HFFc6 (cell line): ENCODE measurements at regions not wholly inside any gene's neighbourhood (a gene's known extent, or its start where the extent isn't known, plus 50 kb on each side); places are given as distances from the start of the nearest gene placed in this dataset.

Experiments used
- DNase-seq: peaks from one replicate; pipeline ENCODE4 v3.0.0-alpha.2; 2018
- H3K27ac Mint-ChIP-seq: 2 replicates; pipeline ENCODE4 v1.8.0; 2020; ENCODE audit warnings: mild to moderate bottlenecking, mixed read lengths
- H3K27me3 Mint-ChIP-seq: 2 replicates; pipeline ENCODE4 v1.8.0; 2021; ENCODE audit warnings: mild to moderate bottlenecking, moderate library complexity, mixed read lengths; ENCODE audit not compliant: insufficient read depth
- H3K36me3 Mint-ChIP-seq: 2 replicates; pipeline ENCODE4 v1.8.0; 2021; ENCODE audit warnings: low read depth, mixed read lengths
- H3K4me1 Mint-ChIP-seq: 2 replicates; pipeline ENCODE4 v1.8.0; 2020; ENCODE audit warnings: low read depth, mixed read lengths
- H3K4me3 Mint-ChIP-seq: 2 replicates; pipeline ENCODE4 v1.8.0; 2020; ENCODE audit warnings: mild to moderate bottlenecking, moderate library complexity, mixed read lengths
- H3K9me3 Mint-ChIP-seq: 2 replicates; pipeline ENCODE4 v1.8.0; 2020; ENCODE audit warnings: mild to moderate bottlenecking, mixed read lengths
- CTCF ChIP-seq: fragments of 200-600 bp; sonication (generic); IDR thresholded peaks from 2 replicates; pipeline ENCODE4 v1.5.0; 2021; ENCODE audit warnings: antibody characterized with exemption, mild to moderate bottlenecking

- H3K36me3 Mint-ChIP-seq = no peaks in the 10 kb centered on the region
- H3K4me1 Mint-ChIP-seq = no peaks in the 10 kb centered on the region
- H3K27me3 Mint-ChIP-seq = no peaks in the 10 kb centered on the region; the same call in none of the 2 replicates
- no peak for DNase-seq
- no peak overlapping the region for H3K4me3 Mint-ChIP-seq
- no peak for TF ChIP-seq CTCF
- H3K27ac Mint-ChIP-seq = no peak overlapping the region
- no peaks in the 10 kb centered on the region for H3K9me3 Mint-ChIP-seq
Observed at GRCh38 chr3:8283193-8283592, 218.4 kb upstream of the LMCD1 start.

- Mint-ChIP-seq H3K4me1 (no peaks in the 10 kb centered on the region), H3K36me3 (no peaks in the 10 kb centered on the region)
Observed at GRCh38 chr3:8286086-8286485, 215.5 kb upstream of the LMCD1 start.

GRCh38 chr3:8286749-8287148, 214.9 kb upstream of the LMCD1 start:
- Mint-ChIP-seq H3K4me3 (no peak overlapping the region), H3K27me3 (no peaks in the 10 kb centered on the region; the same call in none of the 2 replicates), H3K36me3 (no peaks in the 10 kb centered on the region), H3K9me3 (no peaks in the 10 kb centered on the region), H3K4me1 (no peaks in the 10 kb centered on the region), H3K27ac (no peak overlapping the region)
- no peak for TF ChIP-seq CTCF
- DNase-seq = no peak

More at GRCh38 chr3:8286086-8286485, 215.5 kb upstream of the LMCD1 start:
- no peak overlapping the region for H3K27ac Mint-ChIP-seq
- no peak for DNase-seq
- H3K27me3 Mint-ChIP-seq = no peaks in the 10 kb centered on the region; the same call in 1 of the 2 replicates
- H3K9me3 Mint-ChIP-seq = no peaks in the 10 kb centered on the region
- no peak for TF ChIP-seq CTCF
- no peak overlapping the region for H3K4me3 Mint-ChIP-seq

- no peak for TF ChIP-seq CTCF
- H3K4me3 Mint-ChIP-seq = no peak overlapping the region
- no peaks in the 10 kb centered on the region for H3K36me3 Mint-ChIP-seq
- DNase-seq = no peak
- H3K4me1 Mint-ChIP-seq = no peaks in the 10 kb centered on the region
- H3K27me3 Mint-ChIP-seq = no peaks in the 10 kb centered on the region; the same call in none of the 2 replicates
- no peak overlapping the region for H3K27ac Mint-ChIP-seq
- H3K9me3 Mint-ChIP-seq = no peaks in the 10 kb centered on the region
Observed at GRCh38 chr3:8290611-8291010, 211.0 kb upstream of the LMCD1 start.

- TF ChIP-seq CTCF = no peak
Observed at GRCh38 chr3:8296461-8296860, 205.2 kb upstream of the LMCD1 start.

More at GRCh38 chr3:8296461-8296860, 205.2 kb upstream of the LMCD1 start:
- no peak for DNase-seq
- Mint-ChIP-seq H3K9me3 (no peaks in the 10 kb centered on the region), H3K4me3 (no peak overlapping the region), H3K4me1 (no peaks in the 10 kb centered on the region), H3K36me3 (no peaks in the 10 kb centered on the region), H3K27me3 (no peaks in the 10 kb centered on the region; the same call in none of the 2 replicates), H3K27ac (no peak overlapping the region)
